ENCODE measurements at regions not wholly inside any gene's neighbourhood (a gene's known extent, or its start where the extent isn't known, plus 50 kb on each side); places are given as distances from the start of the nearest gene placed in this dataset.
"Not testable (repeated sequence)": the region's sequence is repeated elsewhere in the genome, so short reads cannot be mapped to it uniquely, and the experiment has no call there.

DNA sequence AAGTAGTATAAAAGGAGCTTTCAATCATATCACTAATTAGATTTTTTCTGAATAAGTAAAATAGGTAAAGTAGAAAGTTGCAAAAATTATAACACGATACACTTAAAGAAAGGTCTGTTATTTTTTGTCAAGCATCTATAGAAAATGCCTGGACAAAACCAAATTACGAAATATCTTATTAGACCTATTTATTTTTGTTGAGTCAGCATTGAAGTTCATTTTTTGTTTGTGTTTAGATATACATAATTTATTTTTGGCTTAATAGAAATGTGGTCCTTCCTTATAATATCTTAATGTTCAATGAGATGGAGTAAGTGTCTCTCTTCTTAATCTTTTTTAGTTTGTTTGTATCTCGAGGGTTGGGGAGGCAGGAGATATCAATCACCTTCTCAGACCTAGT is 214.8 kb upstream of the GRIA1 start:
- DNase-seq = no peak

DNA sequence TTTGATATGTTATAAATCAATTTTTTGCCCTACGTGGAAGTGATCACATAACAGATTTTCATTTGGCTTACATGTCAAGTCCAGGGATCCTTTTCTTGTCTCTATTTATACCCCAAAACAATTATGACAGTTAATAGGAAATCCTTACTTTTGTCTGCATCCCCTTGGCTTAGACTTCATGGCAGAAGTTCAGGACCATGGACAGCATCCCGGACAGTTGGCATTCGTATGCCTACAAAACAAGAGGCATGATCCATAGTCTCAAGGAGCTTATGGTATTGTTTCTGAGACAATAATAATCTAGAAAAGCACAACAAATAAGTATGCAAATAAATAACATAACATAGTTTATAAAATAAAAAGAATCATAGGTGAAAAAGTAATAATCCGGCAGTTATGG is 214.3 kb upstream of the GRIA1 start:
- DNase-seq = no peak

DNA sequence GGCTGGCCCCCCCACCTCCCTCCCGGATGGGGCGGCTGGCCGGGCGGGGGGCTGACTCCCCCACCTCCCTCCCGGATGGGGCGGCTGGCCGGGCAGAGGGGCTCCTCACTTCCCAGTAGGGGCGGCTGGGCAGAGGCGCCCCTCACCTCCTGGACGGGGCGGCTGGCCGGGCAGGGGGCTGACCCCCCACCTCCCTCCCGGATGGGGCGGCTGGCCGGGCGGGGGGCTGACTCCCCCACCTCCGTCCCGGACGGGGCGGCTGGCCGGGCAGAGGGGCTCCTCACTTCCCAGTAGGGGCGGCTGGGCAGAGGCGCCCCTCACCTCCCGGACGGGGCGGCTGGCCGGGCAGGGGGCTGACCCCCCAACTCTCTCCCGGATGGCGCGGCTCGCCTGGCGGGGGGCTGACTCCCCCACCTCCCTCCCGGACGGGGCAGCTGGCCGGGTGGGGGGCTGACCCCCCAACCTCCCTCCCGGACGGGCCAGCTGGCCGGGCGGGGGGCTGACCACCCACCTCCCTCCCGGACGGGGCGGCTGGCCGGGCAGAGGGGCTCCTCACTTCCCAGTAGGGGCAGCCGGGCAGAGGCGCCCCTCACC is 194.1 kb upstream of the GRIA1 start:
- DNase-seq = not testable (repeated sequence)

DNA sequence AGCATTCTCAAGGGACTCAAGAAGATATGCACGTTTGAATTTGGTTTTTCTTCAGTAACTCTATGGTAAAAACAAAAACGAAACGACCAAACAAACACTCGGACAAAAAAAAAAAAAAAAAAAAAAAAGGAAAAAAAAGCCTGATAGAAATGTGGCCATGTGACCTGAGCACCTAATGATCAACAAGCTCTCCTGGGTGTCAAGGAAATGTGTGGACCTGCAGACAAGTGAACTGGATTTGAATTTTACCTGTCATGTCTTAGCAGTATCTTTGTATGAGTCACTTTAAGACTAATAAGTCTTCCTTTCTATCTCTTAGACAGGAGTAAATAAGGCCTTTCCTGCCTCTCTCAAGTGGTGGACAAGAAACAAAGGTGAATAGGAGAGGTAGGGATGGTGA is 190.6 kb upstream of the GRIA1 start:
- DNase-seq = no peak

DNA sequence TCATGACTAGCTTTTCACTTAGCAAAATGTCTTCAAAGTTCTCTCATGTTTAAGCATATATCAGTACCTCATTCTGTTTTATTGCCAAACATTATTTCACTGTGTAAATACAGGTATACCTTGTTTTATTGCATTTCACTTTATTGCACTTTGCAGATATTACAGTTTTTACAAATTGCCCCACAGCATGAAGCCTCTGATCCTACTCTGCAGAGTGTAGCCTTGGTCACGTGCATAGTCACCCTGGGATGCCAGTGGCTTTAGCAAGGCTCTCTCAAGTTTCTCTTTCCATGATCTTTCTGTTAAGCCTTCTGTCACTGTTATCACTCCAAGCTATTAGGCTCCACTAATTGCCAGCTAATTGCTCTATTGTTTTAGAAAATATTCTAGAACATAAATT is 182.2 kb upstream of the GRIA1 start:
- DNase-seq = no peak

DNA sequence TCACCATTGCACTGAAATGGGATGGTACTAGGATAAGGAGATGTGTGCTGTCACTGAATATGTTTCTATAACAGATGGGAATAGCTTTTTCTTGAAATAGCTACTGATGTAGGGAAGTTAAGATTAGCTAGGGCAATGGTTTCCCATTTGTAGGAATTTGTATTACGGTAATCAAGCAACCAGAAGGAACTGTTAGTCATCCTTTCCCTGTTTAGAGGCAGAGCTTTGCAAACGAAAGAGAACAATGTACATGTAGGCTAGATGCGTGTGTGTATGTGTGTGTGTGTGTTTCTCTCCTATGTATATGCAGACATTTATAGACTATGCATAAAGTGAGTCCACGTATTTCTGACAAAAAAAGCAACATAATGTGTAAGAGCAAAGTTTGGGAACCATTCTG is 171.9 kb upstream of the GRIA1 start:
- DNase-seq = no peak

DNA sequence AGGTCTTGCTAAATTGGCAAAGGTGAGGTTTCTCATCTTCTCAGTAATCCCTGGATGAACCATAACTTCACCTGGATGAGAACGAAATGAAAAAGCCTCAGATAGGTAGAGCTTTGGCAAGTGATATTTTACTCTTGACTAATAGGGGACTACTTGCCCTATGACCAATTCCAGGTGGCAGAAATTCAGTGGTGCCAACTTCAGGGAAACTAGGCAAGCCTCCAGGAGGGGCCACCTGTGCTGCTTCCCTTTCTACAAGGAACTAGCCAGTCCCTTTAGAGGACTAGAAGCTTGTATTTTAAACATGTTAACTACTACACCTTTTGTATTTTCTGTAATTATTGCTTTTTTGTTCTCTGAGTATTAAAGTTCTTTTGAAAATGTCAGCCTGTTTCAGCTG is 169.0 kb upstream of the GRIA1 start:
- DNase-seq = no peak

DNA sequence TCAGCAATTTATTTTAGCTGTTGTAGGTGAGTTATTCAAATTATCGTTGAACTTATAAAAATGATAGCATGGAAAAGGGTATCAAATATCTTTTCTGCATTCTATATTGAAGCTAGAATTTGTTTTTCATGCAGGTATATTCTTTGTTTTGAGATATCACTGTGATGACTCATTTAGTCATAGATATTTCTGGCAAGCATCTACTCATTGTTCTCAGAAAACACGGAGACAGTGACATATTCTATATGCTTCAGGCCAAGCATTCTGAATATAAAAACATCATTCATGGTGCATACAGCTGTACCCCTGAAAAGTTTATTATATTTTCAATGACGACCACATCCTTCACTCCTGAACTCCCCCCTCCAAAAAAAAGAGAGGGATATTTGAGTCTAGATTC is 150.3 kb upstream of the GRIA1 start:
- DNase-seq = no peak

DNA sequence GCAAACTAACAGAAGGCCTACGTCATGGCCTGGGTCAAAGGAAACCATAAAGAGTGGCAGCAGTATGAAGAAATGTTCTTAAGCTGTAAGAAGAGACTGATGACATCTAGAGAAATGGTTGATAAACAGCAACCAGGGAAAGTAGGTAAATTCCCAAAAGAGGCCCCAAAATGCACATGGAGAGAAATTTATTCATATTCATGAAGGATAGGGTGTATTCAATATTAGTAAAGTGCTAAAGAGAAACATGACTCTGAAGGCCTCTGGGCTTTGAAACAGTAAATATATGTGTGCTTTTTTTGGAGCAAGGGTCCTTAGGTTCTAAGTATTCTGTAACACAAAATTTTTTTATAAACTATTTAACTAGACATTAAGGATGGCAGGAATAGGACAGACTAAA is 149.7 kb upstream of the GRIA1 start:
- DNase-seq = no peak

DNA sequence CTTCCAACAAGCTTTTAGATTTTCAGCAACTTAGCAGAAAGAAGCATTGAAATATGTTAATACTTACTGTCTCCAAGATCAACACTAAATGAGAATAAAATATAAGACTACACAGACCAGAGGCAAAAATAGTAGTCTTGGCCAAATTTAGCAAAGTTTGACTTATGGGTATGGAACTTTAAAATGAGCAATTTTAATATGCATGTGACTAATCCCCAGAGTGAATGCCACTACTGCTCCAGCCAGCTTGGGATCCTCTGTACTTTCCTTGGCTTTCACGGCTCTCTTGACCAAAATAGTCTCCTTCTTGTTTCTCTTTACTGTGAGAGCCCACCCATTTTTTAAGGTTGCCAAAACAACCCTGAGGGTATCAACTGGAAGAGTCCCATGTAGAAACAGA is 148.0 kb upstream of the GRIA1 start:
- DNase-seq = no peak

DNA sequence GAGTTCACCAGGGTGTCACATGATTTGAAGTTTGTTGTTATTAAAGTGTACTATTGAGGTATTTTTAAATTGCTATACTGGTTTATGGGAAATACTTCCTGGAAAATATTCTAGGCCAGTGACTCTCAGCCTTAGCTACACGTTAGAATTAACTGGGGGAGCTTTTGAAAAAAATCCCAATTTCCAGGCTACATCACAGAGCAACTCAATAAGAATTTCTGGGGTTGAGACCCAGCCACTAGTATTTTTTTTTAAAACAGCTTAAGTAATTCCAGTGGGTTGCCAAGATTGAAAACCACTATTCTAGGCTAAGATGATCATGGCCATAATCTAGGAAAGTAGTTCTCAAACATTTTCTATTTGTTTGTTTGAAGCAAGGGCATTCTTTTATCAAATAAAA is 142.9 kb upstream of the GRIA1 start:
- no peak for DNase-seq

DNA sequence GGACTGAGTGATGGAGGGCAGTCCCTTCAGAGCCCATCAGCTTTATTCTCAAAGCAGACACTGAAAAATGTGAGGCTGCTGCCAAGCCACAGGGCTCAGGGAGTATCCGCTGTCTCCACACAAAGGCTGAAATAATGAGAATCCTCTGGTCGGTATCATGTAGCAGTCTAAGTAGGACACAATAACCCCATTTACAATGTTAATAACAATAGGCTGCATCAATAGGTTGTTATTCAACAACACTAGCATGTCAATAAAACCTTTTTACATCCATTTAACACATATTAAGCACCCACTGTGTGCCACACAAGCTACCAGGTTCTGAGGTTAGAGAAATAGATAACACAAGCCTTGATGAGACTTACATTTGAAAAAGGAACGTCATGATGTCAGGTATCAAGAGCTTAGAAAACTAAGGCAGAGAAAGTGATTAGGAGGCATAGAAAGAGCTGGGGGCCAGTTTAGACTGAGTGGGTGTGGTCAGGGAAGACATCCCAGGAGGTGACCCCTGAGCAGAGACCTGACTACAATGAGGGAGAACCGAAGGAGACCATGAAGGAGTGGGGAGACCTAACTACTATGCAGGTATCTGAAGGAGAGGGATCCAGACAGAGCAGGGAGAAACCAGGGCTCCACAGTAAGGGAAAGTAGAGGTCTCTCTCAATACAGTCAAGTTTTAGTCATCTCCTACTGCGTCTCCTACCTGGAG is 140.1 kb upstream of the GRIA1 start:
- no peak for DNase-seq

DNA sequence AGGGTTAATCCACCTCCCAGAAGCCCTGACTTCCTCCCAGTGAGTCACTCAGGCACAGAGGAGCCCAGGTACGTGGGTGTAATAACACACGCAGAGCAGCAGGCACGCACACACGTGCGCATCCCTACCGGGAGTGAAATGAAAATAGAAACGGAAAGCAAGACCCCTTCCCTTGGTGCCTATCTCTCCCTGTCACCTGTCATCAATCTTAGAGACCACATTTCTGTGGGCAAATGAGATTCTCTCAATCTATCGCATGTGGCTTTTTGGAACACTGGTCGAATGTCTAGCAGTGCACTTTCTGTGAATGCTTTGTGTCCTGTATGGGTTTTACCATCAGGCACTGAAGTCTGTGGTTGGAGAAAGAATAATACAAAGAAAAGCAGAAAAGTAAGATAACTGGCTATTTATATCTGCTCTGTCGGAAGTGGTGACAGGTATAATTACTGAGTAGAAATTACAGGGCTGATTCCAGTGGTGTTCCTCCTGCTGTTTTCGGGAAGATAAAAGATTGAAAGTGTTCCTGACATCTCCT is 137.7 kb upstream of the GRIA1 start:
- DNase-seq = peak in 1 of 2 donors; percentile 25

DNA sequence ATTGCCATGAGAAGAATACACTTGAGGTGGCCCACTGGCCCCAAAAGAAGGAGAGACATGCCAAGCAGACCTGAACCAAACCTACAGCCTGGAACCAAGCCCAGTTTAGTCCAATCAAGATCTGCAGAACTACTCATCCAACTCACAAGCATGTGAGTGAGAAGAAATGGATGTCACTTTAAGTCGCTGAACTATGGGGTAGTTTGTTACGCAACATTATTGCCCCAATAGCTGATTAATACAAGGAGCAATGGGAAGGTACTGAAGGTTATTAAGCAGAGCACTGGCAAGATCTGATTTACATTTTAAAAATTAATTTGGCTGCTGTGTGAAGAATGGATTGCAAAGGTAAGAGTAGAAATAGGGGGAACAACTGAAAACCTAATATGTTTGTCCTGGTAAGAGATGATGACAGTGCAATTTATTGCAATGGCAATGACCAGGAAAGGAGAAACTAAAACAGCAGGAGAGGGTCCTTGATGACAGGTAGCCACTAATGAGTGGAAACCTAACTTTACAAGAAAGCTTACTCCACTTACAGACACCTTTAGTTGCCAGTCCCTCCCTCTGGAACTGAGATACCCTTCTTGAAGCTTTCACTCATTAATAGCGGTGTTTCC is 132.9 kb upstream of the GRIA1 start:
- DNase-seq = no peak

DNA sequence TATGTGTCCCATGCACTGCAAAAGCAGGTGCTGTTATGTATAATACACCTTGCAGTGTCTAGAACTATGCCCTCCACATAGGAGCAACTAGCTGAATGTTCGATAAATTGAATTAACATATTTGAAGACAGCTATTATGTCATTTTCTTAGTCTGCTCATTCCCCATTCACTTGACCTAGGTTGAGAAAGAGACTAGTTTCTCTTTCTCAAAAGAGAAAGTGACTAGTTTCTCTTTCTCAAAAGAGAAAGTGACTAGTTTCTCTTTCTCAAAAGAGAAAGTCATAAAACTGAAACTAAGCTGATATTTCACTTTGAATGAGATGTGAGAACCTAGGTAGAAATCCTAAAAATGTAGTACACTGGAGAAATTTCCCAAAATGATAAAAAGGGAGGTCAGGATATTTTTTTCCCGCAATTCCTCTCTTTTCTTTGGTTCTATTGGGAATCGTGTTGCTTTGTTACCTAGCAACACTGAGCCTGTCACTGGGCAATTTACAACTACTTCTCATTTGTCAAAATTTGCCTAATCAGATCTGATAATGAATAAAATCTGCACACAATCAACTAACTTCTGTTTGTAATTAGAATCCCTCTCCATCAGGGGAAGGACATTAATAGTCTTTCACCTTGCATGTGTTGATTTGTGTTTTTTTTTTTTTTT is 132.0 kb upstream of the GRIA1 start:
- DNase-seq = peak in 1 of 2 donors; percentile 11

DNA sequence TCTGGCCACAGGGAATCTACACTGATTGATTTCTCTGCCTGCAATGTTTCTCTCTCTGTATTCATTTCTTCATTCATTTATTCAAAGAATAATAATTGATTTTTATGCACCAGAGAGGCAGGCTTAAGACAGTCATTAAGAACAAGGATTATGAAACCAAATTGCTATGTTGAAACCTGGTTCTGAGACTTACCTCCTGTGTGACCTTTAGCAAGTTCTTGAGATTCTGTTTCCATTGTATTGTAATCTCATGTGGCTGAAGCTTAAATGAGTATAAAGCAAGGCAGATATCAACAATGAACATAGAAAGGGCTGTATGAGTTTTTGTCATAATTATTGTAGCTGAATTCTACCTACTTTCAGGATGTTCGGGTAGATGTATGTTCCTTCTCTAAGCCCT is 129.6 kb upstream of the GRIA1 start:
- DNase-seq = no peak

DNA sequence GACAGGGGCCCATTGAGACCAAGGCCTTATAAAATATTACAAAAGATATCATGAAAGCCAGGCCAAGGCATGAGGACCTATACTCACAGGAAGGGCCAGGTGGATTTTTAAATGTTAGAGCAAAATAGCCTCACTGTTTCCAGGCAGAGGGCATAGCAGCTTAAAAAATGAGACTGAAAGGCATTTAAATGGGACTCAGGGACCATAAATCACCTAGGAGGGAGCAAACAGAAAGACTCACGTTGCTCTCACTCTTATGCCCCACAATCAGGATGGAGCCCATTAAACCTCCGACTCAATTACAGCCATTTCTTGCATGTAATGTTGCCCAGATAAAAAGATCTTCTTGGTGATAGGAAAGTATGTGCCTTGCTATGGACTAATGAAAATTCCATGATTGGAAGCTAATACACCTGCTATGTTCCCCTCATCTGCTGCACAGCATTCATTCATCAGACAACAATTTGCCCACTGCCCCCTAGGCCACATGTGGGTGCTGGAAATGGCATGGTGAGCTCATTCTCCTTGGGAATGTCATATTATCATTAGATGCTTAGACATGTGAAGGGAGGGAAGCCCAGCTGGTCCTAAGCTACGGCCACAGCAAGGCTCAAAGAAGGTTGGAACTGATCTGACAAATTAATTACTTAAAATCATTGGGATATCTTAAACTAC is 128.6 kb upstream of the GRIA1 start:
- no peak for DNase-seq

DNA sequence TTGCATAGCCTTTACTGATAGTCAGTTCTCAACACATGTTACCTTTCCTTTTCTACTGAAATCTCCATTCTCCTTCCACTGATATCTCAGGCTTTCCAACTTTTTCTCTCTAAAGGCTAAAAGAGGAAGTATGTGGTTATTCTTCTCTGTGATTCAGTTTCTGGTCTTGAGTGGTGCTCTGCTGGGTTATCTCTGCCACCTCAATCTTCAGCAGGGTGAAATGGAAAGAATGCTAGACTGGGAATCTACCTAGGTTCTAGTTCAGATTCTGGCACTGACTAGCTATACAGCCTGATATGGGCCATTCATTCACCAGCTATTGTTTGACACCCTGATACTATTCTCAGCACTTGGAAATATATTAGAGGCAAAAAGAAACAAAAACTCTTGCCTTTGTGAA is 124.9 kb upstream of the GRIA1 start:
- no peak for DNase-seq

DNA sequence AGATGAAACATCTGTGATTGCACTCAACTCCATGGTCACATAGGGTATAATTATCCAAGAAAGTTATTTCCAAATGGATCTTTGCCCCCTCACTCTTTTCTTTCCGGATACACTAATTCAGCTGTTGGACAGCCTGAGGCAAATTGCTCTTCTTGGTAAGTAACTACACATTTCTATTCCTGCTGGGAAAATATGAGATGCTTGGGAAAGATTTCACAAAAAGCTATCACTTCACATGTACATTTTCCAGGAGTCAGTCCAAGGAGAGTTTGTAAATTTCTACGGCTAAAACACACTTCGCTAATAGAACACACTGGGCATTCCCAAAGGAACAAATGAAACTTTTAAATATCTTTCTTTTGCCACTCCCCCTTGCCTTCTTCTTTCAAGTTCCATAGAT is 123.0 kb upstream of the GRIA1 start:
- no peak for DNase-seq

DNA sequence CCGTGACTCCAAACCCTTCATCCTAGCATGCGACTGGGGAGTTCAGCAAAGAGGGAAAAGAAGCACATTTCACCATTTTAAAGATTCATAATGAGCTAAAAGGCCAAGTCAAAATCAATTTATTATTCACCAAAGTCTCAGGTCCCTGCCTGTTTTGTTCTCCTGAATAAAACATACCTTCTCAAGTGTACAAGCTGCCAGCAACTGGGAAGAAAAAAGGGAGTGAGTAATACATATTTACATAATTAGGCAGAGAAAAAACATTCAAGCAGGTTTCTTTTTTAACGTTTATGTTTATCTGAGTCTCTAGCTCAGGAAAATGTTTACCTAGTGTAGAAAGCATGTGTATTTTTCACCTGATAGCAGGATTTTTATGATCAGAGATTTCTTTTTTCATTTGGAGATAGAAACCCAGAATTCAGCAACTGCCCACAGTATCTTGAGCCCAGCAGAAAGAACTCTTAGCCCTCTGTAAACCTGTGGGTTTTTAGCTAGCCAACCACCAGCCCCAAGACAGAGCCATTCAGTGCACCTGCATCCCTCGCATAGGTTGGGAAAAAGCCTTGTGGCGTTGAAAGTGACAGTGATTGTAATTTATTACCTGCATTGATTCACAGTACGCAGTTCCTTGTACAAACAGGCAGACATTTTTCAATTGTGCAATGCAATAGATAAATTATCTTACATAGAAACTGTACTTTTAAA is 117.9 kb upstream of the GRIA1 start:
- no peak for DNase-seq

DNA sequence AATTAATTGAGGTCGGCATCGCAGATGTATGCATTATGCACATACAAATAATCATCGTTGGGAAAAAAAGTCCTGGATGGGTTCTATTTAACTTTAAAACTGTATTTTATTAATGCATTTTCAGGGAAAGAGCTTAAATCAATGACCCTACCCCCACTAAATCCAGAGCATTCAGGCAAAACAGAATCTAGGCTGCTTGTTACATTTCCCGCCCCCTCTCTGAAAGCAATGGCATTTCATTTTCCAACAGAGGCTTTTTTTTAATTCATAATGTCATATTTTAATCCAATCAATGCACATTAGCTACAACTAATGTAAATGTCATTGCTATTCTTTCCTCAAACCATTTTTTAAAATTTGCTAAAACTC is 117.4 kb upstream of the GRIA1 start:
- DNase-seq = no peak

DNA sequence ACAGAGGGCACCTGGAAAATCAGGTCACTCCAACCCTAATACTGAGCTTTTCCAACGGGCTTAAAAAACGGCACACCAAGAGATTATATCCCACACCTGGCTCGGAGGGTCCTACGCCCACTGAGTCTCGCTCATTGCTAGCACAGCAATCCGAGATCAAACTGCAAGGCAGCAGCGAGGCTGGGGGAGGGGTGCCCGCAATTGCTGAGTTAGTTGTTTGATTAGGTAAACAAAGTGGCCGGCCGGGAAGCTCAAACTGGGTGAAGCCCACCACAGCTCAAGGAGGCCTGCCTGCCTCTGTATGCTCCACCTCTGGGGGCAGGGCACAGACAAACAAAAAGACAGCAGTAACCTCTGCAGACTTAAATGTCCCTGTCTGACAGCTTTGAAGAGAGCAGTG is 108.8 kb upstream of the GRIA1 start:
- not testable (repeated sequence) for DNase-seq

DNA sequence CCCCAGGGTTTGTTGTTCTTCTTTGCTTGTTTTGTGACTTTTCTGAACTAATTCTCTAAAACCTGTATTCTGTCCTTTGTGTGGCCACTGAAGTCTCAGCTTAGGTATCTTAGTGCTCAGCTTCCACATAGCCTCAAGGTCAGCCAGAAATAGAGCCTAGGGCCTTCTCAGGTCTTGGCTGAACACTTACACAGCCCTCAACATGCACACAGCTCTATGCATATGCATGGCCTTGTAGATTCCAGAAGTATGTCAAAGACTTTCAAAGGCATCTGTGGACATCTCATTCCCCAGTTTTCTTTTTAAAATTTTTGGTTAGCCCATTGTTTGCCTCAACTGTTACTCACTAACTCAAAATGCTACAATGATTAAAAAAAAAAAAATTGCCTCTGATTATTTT is 99.9 kb upstream of the GRIA1 start:
- DNase-seq = no peak

Data from CD4-positive, alpha-beta T cell treated with Interleukin-4 for 1 hour (primary cell).